ENCODE measurements at regions not wholly inside any gene's neighbourhood (a gene's known extent, or its start where the extent isn't known, plus 50 kb on each side); places are given as distances from the start of the nearest gene placed in this dataset.

DNA sequence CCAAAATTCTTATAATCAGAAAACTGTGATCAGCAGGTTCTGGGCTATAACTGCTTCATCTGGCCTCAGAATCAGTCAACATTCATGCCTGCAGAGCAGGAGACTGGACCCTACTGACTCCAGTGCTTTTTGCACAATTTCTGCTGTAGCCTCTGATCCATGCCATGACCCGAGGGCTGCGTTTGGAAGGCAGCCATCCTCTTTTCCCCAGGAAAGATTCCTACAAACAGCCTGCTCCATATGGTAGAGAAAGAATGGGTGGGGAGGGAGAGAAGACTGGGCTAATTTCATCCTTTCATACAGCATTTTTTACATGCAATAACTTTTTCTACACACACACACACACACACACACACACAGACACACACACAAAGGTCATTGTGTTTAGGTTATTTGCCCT is 133.0 kb upstream of the MMADHC start:
- in situ Hi-C loops (cut with MboI; ENCODE audit: low pct_ligation_motif_present in 1 of 4, low pct_unique_long_range_greater_than_20kb in 1 of 4, low sequenced_read_pairs in 3 of 4) (no loop called here), intact Hi-C loops (cut with DNase I; ENCODE audit: low total_unique reads) (no loop called here)
- Histone ChIP-seq H3K4me1 (no peaks in the 10 kb centered on the region), H3K27me3 (no peaks in the 10 kb centered on the region), H3K27ac (no peak overlapping the region), H3K36me3 (no peaks in the 10 kb centered on the region), H3K9me3 (no peaks in the 10 kb centered on the region), H3K4me3 (no peak overlapping the region)
- no peak for DNase-seq
- TF ChIP-seq POLR2A (IDR thresholded peaks at IDR 0.05) = no peak
- TF ChIP-seq, protein P1, sequence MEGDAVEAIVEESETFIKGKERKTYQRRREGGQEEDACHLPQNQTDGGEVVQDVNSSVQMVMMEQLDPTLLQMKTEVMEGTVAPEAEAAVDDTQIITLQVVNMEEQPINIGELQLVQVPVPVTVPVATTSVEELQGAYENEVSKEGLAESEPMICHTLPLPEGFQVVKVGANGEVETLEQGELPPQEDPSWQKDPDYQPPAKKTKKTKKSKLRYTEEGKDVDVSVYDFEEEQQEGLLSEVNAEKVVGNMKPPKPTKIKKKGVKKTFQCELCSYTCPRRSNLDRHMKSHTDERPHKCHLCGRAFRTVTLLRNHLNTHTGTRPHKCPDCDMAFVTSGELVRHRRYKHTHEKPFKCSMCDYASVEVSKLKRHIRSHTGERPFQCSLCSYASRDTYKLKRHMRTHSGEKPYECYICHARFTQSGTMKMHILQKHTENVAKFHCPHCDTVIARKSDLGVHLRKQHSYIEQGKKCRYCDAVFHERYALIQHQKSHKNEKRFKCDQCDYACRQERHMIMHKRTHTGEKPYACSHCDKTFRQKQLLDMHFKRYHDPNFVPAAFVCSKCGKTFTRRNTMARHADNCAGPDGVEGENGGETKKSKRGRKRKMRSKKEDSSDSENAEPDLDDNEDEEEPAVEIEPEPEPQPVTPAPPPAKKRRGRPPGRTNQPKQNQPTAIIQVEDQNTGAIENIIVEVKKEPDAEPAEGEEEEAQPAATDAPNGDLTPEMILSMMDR (IDR thresholded peaks at IDR 0.05) = no peak
- no peak for TF ChIP-seq POLR2AphosphoS5 (IDR thresholded peaks at IDR 0.05)
- TF ChIP-seq EP300 (IDR thresholded peaks at IDR 0.05; ENCODE audit: low read depth) = no peak
- WGBS, 2 donors (ENCODE audit: low coverage in 1 of 2) = 48 to 100% methylated on average over 2 of the region's 2 CpGs

DNA sequence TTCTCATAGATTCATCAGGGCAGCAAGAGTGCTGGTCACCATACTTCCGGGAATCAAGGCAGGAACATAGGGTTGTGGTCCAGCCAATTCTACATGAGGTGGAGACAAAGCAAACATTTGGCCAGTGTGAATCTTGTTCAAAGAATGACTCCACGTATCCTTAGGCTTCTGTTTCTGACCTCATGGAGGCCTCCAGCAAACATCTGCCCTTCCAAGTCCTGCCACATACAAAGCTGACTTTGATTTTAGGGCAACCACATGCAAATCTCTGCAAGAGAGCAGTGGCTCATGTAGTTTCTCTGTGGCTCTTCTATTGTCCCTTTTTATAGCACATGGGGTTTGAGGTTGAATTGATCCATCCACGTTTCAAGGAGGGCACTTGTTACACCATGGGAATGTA is 132.1 kb upstream of the MMADHC start:
- Histone ChIP-seq H3K36me3 (no peaks in the 10 kb centered on the region), H3K27me3 (no peaks in the 10 kb centered on the region), H3K4me3 (no peak overlapping the region), H3K27ac (no peak overlapping the region), H3K4me1 (no peaks in the 10 kb centered on the region), H3K9me3 (no peaks in the 10 kb centered on the region)
- DNase-seq = no peak
- intact Hi-C loops (cut with DNase I; ENCODE audit: low total_unique reads) = no loop called here
- in situ Hi-C loops (cut with MboI; ENCODE audit: low pct_ligation_motif_present in 1 of 4, low pct_unique_long_range_greater_than_20kb in 1 of 4, low sequenced_read_pairs in 3 of 4) = no loop called here
- TF ChIP-seq, protein P1 (IDR thresholded peaks at IDR 0.05) = no peak
- no peak for TF ChIP-seq EP300 (IDR thresholded peaks at IDR 0.05; ENCODE audit: low read depth)
- TF ChIP-seq POLR2A (IDR thresholded peaks at IDR 0.05) = no peak
- no peak for TF ChIP-seq POLR2AphosphoS5 (IDR thresholded peaks at IDR 0.05)
- 66 to 94% methylated on average over 2 to 3 of the region's 3 CpGs for WGBS, 2 donors (ENCODE audit: low coverage in 1 of 2)

DNA sequence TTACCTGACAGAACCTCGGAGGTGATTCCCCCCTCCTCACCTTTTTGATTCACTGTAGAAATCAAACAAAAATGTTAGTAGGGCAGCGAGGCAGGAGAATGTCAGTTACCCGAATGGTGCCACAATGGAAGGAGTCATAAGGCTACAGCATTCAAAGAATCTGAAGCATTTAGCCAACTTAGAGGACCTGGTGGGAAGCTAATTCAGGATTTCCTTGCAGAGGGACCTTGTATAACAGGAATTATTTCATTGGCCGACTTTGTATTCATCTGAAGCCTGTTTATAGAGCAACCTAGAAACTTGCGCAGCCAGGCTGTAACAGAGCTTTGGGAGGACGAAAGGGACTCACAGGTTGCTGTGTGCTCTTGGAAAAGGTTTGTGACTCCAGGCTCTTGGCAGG is 129.1 kb upstream of the MMADHC start:
- 85 to 88% methylated on average over 6 of the region's 6 CpGs for WGBS, 2 donors (ENCODE audit: low coverage in 1 of 2)
- in situ Hi-C loops (cut with MboI; ENCODE audit: low pct_ligation_motif_present in 1 of 4, low pct_unique_long_range_greater_than_20kb in 1 of 4, low sequenced_read_pairs in 3 of 4) = no loop called here
- intact Hi-C loops (cut with DNase I; ENCODE audit: low total_unique reads) = no loop called here

DNA sequence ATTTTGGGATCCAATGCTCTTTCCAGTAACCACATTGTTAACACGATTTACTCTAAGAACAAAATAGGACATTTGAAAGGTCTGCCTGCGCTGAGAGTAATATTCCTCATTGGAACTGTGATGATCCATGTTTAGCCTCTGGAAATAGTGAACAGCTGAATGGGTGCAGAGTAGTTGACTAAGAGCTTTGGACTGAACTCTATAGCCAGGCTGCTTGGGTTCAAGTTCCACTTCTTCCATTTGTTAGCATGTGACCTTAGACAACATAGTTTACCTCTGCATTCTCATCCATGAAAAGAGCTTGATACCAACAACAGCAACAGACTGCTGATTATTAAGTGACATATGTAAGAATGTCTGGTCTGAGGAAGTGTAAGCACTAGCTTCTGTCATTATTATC is 128.3 kb upstream of the MMADHC start:
- H3K4me3 ChIP-seq = no peak overlapping the region
- no peaks in the 10 kb centered on the region for H3K36me3 ChIP-seq
- intact Hi-C loops (cut with DNase I; ENCODE audit: low total_unique reads) (no loop called here), in situ Hi-C loops (cut with MboI; ENCODE audit: low pct_ligation_motif_present in 1 of 4, low pct_unique_long_range_greater_than_20kb in 1 of 4, low sequenced_read_pairs in 3 of 4) (no loop called here)
- DNase-seq = no peak
- TF ChIP-seq POLR2AphosphoS5 (IDR thresholded peaks at IDR 0.05) (no peak), EP300 (IDR thresholded peaks at IDR 0.05; ENCODE audit: low read depth) (no peak), POLR2A (IDR thresholded peaks at IDR 0.05) (no peak)
- TF ChIP-seq, protein P1 (IDR thresholded peaks at IDR 0.05) = no peak
- H3K4me1 ChIP-seq = no peaks in the 10 kb centered on the region
- 80 to 86% methylated on average over 1 to 2 of the region's 2 CpGs for WGBS, 2 donors (ENCODE audit: low coverage in 1 of 2)
- no peaks in the 10 kb centered on the region for H3K27me3 ChIP-seq
- H3K27ac ChIP-seq = no peak overlapping the region
- no peaks in the 10 kb centered on the region for H3K9me3 ChIP-seq

More for the DNA sequence above, 129.1 kb upstream of the MMADHC start:
- Histone ChIP-seq H3K9me3 (no peaks in the 10 kb centered on the region), H3K4me3 (no peak overlapping the region), H3K27me3 (no peaks in the 10 kb centered on the region), H3K27ac (no peak overlapping the region), H3K36me3 (no peaks in the 10 kb centered on the region), H3K4me1 (no peaks in the 10 kb centered on the region)
- DNase-seq = no peak
- no peak for TF ChIP-seq EP300 (IDR thresholded peaks at IDR 0.05; ENCODE audit: low read depth)

DNA sequence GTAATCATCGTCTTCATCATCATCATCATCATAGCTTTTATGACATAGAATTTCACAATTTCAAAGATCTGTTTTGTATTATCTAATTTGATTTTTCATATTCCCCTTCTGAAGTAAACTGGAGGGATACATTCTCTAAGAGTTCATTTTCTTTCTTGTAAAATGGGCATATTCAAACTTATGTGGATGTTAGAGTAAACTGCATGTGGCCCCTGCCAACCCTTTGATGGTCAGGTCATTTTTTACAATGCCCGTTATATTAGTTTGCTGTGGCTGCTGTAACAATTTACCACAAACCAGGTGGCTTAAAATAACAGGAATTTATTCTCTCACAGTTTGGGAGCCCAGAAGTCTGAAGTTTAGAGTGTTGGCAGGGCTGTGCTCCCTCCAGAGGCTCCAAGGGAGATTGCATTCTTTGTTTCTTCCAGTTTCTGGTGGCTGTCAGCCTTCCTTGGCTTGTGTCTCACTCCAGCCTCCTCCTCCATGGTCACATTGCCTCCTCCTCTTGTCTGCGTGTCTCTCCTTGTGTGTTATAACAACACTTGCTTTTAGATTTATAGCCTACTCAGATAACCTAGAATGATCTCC is 127.5 kb upstream of the MMADHC start:
- H3K4me1 ChIP-seq = no peaks in the 10 kb centered on the region
- in situ Hi-C loops (cut with MboI; ENCODE audit: low pct_ligation_motif_present in 1 of 4, low pct_unique_long_range_greater_than_20kb in 1 of 4, low sequenced_read_pairs in 3 of 4) = no loop called here
- DNase-seq = no peak
- no peak overlapping the region for H3K27ac ChIP-seq
- TF ChIP-seq POLR2A (IDR thresholded peaks at IDR 0.05) = no peak
- TF ChIP-seq, protein P1 (IDR thresholded peaks at IDR 0.05) = peak; percentile 25 to 43 (median 33)
- TF ChIP-seq EP300 (IDR thresholded peaks at IDR 0.05; ENCODE audit: low read depth) = no peak
- TF ChIP-seq POLR2AphosphoS5 (IDR thresholded peaks at IDR 0.05) = no peak
- H3K4me3 ChIP-seq = no peak overlapping the region
- intact Hi-C loops (cut with DNase I; ENCODE audit: low total_unique reads) = no loop called here
- no peaks in the 10 kb centered on the region for H3K9me3 ChIP-seq
- no peaks in the 10 kb centered on the region for H3K36me3 ChIP-seq
- WGBS, 2 donors (ENCODE audit: low coverage in 1 of 2) = 56 to 83% methylated on average over 2 to 3 of the region's 3 CpGs
- no peaks in the 10 kb centered on the region for H3K27me3 ChIP-seq
